Thoracic aorta (tissue), 2 donors: ENCODE measurements at regions not wholly inside any gene's neighbourhood (a gene's known extent, or its start where the extent isn't known, plus 50 kb on each side); places are given as distances from the start of the nearest gene placed in this dataset.

Experiments
- ATAC-seq: fragments of 150-250 bp; one replicate; pipeline ENCODE4 v1.8.0; 2017; ENCODE audit warnings: low read depth; ENCODE audit not compliant: insufficient number of reproducible peaks, low FRiP score
- DNase-seq: peaks from one replicate; pipeline ENCODE4 v3.0.0-alpha.2; 2020; ENCODE audit warnings: low spot score
- H3K27ac ChIP-seq, 2 donors: fragments of 200-600 bp; sonication (generic); 1 replicate in 1 of 2; 2 replicates in 1 of 2; pipeline ENCODE4 v1.5.1; 2016; ENCODE audit warnings: mild to moderate bottlenecking in 2 of 2, moderate library complexity in 2 of 2
- H3K27me3 ChIP-seq: fragments of 200-600 bp; sonication (generic); replicated peaks from 2 replicates; pipeline ENCODE4 v1.6.0; 2016; ENCODE audit warnings: mild to moderate bottlenecking; ENCODE audit not compliant: insufficient read depth
- H3K36me3 ChIP-seq: fragments of 200-600 bp; sonication (generic); one replicate; pipeline ENCODE4 v1.5.1; 2016
- H3K4me1 ChIP-seq, 2 donors: fragments of 200-600 bp; sonication (generic); 1 replicate in 1 of 2; 2 replicates in 1 of 2; pipeline versions ENCODE4 v1.5.1 to v1.6.0; 2016; ENCODE audit warnings: low read depth in 2 of 2, mild to moderate bottlenecking in 1 of 2; ENCODE audit not compliant: control insufficient read depth in 1 of 2
- H3K4me3 ChIP-seq: fragments of 200-600 bp; sonication (generic); 2 replicates; pipeline ENCODE4 v1.5.1; 2016; ENCODE audit warnings: mild to moderate bottlenecking
- H3K9me3 ChIP-seq: fragments of 200-600 bp; sonication (generic); 2 replicates; pipeline ENCODE4 v1.5.1; 2016
- TF ChIP-seq, protein P1 (sequence below): fragments of 200-600 bp; sonication (generic); IDR thresholded peaks from one replicate; pipeline ENCODE4 v1.5.1; 2019; ENCODE audit warnings: antibody characterized with exemption

GRCh38 chr9:82565188-82565969 lies 497.6 kb downstream of the RASEF start:
- no peak overlapping the region for H3K27ac ChIP-seq
- TF ChIP-seq, protein P1, sequence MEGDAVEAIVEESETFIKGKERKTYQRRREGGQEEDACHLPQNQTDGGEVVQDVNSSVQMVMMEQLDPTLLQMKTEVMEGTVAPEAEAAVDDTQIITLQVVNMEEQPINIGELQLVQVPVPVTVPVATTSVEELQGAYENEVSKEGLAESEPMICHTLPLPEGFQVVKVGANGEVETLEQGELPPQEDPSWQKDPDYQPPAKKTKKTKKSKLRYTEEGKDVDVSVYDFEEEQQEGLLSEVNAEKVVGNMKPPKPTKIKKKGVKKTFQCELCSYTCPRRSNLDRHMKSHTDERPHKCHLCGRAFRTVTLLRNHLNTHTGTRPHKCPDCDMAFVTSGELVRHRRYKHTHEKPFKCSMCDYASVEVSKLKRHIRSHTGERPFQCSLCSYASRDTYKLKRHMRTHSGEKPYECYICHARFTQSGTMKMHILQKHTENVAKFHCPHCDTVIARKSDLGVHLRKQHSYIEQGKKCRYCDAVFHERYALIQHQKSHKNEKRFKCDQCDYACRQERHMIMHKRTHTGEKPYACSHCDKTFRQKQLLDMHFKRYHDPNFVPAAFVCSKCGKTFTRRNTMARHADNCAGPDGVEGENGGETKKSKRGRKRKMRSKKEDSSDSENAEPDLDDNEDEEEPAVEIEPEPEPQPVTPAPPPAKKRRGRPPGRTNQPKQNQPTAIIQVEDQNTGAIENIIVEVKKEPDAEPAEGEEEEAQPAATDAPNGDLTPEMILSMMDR: no peak
- DNase-seq (no peak), ATAC-seq (no peak)
- H3K9me3 ChIP-seq: no peaks in the 10 kb centered on the region
- H3K4me3 ChIP-seq: no peak overlapping the region
- H3K4me1 ChIP-seq: no peaks in the 10 kb centered on the region
- no peaks in the 10 kb centered on the region for H3K27me3 ChIP-seq
- no peaks in the 10 kb centered on the region for H3K36me3 ChIP-seq

GRCh38 chr9:82567953-82568352 lies 495.0 kb downstream of the RASEF start:
- Histone ChIP-seq H3K4me3 (no peak overlapping the region), H3K9me3 (no peaks in the 10 kb centered on the region), H3K4me1 (no peaks in the 10 kb centered on the region), H3K36me3 (no peaks in the 10 kb centered on the region), H3K27me3 (no peaks in the 10 kb centered on the region), H3K27ac (no peak overlapping the region)
- TF ChIP-seq, protein P1: no peak
- no peak for DNase-seq
- no peak for ATAC-seq

DNA sequence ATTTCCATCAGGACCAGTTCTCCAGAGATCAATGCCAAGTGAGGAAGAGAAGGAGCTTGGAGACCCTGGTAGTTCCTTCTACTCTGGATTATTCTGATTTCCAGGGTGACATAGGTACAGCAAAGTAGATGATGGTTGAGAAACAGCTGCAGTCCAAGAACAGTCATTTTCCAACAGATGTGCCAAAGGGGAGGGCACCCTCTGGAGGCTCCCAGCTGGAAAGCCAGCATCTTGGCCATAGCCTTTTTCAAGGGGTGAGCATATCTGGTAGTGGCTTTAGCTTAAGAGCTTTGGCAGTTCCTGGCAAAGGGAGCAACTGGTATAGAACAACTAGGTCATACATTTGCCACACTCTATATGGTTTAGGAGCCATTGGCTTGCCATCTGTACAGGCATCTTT lies 492.7 kb downstream of the RASEF start:
- TF ChIP-seq, protein P1: no peak
- no peak overlapping the region for H3K4me3 ChIP-seq
- peaks cover 3% of the 10 kb centered on the region for H3K9me3 ChIP-seq
- H3K27ac ChIP-seq: no peak overlapping the region
- no peak for DNase-seq
- ATAC-seq: no peak
- no peaks in the 10 kb centered on the region for H3K27me3 ChIP-seq
- H3K4me1 ChIP-seq: no peaks in the 10 kb centered on the region
- no peaks in the 10 kb centered on the region for H3K36me3 ChIP-seq

- TF ChIP-seq, protein P1: no peak
- ATAC-seq (no peak), DNase-seq (no peak)
- Histone ChIP-seq H3K27ac (no peak overlapping the region), H3K9me3 (peaks cover 5% of the 10 kb centered on the region), H3K36me3 (no peaks in the 10 kb centered on the region), H3K4me3 (no peak overlapping the region), H3K27me3 (no peaks in the 10 kb centered on the region), H3K4me1 (no peaks in the 10 kb centered on the region)
Observed at GRCh38 chr9:82571540-82571939, 491.4 kb downstream of the RASEF start.

DNA sequence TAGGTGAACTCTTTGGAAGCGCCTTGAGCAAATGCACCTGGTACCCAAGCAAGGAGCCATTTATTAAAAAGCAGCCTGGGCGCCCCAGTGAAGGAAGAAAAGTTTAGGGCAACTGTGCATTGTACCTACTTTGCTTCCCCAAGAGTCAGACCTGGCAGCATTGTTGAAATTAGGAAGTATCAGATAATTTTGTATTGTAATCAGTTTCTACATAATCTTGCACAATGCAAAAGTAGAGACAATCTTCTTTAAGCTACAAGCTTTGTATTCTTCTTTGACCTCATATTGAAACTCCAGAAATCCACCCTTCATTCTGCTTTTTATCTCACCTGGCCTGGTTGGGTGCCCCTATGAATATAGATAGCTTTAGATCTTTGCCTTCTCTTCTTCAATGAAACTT lies 490.8 kb downstream of the RASEF start:
- Histone ChIP-seq H3K27ac (no peak overlapping the region), H3K9me3 (peaks cover 5% of the 10 kb centered on the region), H3K4me3 (no peak overlapping the region), H3K36me3 (no peaks in the 10 kb centered on the region), H3K27me3 (no peaks in the 10 kb centered on the region), H3K4me1 (no peaks in the 10 kb centered on the region)
- DNase-seq: no peak
- TF ChIP-seq, protein P1: no peak
- ATAC-seq: no peak
